ENCODE measurements at regions not wholly inside any gene's neighbourhood (a gene's known extent, or its start where the extent isn't known, plus 50 kb on each side); places are given as distances from the start of the nearest gene placed in this dataset.
"Not testable (repeated sequence)": the region's sequence is repeated elsewhere in the genome, so short reads cannot be mapped to it uniquely, and the experiment has no call there.

GRCh38 chr18:14190776-14191442 lies 58.7 kb upstream of the ZNF519 start:
- DNase-seq (ENCODE audit: low read depth in 2 of 2), result not testable (repeated sequence)

DNA sequence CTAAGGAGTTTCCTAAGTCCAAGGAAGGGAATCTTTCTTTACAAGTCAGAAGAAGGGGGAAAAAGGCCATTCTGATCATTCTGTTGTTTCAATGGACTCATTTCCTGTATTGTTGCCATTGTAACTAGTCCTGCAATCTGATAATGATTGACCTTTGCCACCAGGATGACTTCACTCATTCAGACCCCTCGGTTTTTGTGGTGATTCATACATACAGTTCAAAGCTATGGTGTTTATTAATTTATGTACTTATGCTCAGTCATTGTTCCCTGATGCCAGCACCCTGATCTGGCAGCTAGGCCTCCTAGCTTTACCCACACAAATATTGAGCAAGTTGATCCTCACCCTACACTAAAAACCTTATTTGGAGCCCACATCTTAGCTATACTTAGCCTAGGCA lies 57.6 kb upstream of the ZNF519 start:
- no peak for DNase-seq (ENCODE audit: low read depth in 2 of 2)

- not testable (repeated sequence) for DNase-seq (ENCODE audit: low read depth in 2 of 2)
Observed at GRCh38 chr18:14188751-14189406, 56.6 kb upstream of the ZNF519 start.
